GM12872 (cell line): ENCODE measurements at regions not wholly inside any gene's neighbourhood (a gene's known extent, or its start where the extent isn't known, plus 50 kb on each side); places are given as distances from the start of the nearest gene placed in this dataset.

ENCODE experiments used
- TF ChIP-seq, protein P1 (sequence below): IDR thresholded peaks from 3 replicates; pipeline ENCODE4 v1.5.1; 2011; ENCODE audit warnings: low read depth, mild to moderate bottlenecking, low read length, moderate library complexity; ENCODE audit not compliant: insufficient read depth

GRCh38 chr5:103927739-103928138 lies 365.1 kb upstream of the NUDT12 start:
- TF ChIP-seq, protein P1, sequence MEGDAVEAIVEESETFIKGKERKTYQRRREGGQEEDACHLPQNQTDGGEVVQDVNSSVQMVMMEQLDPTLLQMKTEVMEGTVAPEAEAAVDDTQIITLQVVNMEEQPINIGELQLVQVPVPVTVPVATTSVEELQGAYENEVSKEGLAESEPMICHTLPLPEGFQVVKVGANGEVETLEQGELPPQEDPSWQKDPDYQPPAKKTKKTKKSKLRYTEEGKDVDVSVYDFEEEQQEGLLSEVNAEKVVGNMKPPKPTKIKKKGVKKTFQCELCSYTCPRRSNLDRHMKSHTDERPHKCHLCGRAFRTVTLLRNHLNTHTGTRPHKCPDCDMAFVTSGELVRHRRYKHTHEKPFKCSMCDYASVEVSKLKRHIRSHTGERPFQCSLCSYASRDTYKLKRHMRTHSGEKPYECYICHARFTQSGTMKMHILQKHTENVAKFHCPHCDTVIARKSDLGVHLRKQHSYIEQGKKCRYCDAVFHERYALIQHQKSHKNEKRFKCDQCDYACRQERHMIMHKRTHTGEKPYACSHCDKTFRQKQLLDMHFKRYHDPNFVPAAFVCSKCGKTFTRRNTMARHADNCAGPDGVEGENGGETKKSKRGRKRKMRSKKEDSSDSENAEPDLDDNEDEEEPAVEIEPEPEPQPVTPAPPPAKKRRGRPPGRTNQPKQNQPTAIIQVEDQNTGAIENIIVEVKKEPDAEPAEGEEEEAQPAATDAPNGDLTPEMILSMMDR: no peak

GRCh38 chr5:103923616-103924168 lies 361.1 kb upstream of the NUDT12 start:
- TF ChIP-seq, protein P1: no peak

DNA sequence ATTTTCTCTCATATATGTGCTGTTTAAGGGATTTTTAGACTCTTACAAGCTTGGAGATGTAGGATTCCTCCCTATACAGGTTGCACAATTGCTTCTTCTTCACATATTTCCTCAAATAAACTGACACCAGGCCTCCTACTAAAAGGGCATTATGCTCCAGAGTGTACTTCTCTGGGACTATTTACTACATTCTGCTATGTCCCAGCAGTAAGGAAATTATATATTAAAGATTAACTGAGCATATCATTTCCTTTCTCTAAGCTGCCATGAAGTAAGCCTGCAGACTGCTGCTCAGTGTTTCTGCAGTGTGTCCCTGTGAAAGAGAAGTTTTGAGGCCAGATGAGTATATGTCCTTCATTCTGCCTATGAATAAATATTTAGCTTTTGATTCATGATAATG lies 356.9 kb upstream of the NUDT12 start:
- TF ChIP-seq, protein P1: no peak

DNA sequence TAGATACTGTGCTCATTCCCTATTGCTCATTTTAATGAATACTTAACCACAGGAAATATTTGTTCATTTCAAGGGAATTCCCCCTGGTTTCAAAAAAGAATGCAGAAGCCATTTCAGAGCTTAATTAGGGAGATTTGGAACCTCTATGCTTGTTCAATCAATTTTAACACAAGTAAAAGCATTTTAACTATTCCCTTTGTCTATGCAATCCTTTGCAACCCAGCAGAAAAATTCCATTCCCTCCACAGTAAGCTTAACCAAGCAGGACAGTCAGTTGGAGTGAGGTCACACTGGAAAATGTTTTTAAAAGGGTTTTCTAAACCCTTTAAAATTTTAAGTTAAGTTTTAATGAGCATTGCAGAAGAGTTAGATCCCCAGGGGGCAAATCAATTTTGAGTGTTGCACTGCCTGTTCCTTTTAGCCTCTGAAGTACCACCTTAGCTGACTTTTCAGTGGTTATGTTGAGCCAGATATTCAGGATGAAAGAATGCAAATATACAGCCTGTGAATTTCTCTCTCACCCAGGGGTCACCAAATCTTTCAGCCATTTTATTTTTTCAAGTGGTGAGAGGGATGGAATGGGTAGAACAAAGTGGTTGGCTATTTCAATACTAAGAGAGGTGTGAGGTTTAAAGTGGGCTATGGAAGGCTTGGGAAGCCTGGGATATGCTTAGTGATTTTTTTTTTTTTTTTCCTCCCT lies 356.2 kb upstream of the NUDT12 start:
- TF ChIP-seq, protein P1: no peak

GRCh38 chr5:103915081-103915480 lies 352.5 kb upstream of the NUDT12 start:
- TF ChIP-seq, protein P1: no peak

DNA sequence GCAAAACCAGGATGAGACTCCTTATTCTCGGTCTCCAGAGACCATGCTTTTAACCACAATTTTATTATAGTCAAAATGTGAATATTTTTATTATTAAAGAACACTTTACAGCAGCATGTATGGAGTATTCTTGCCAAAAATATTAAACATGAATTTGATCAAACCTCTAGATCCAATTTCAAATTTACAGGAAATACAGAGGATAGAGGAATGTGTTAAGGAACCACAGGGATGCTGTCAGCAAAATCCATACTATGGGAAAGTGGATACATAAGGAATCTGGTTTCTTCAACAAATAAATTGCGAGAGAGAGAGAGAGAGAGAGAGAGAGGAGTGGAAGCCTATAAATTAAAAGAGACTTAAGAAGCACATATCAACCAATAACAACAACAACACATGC lies 348.2 kb upstream of the NUDT12 start:
- TF ChIP-seq, protein P1: no peak

GRCh38 chr5:103910011-103910410 lies 347.4 kb upstream of the NUDT12 start:
- TF ChIP-seq, protein P1: no peak
